ENCODE measurements at regions not wholly inside any gene's neighbourhood (a gene's known extent, or its start where the extent isn't known, plus 50 kb on each side); places are given as distances from the start of the nearest gene placed in this dataset.

DNA sequence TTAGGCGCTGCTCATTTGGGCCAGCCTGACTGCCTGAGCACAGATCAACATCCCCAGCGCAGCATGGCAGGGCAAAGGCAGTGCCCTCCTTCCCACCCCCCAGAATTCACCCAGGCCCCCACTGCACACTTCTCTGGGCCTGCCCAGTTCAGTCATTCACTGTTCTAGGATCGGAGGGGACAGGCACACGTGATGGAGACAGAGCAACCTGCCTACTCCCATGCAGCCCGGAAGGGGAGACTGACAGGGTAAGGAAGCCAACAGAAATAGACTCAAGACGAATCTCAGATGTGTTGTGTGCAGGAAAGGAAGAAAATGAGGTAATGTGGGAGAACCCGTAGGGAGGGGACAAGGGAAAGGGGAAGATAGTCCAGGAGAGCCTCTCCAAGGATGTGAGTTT lies 59.2 kb upstream of the LYRM9 start:
- TF ChIP-seq, protein P1, sequence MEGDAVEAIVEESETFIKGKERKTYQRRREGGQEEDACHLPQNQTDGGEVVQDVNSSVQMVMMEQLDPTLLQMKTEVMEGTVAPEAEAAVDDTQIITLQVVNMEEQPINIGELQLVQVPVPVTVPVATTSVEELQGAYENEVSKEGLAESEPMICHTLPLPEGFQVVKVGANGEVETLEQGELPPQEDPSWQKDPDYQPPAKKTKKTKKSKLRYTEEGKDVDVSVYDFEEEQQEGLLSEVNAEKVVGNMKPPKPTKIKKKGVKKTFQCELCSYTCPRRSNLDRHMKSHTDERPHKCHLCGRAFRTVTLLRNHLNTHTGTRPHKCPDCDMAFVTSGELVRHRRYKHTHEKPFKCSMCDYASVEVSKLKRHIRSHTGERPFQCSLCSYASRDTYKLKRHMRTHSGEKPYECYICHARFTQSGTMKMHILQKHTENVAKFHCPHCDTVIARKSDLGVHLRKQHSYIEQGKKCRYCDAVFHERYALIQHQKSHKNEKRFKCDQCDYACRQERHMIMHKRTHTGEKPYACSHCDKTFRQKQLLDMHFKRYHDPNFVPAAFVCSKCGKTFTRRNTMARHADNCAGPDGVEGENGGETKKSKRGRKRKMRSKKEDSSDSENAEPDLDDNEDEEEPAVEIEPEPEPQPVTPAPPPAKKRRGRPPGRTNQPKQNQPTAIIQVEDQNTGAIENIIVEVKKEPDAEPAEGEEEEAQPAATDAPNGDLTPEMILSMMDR (conservative IDR thresholded peaks at IDR 0.05 in 1 of 2, IDR thresholded peaks at IDR 0.05 in 1 of 2; ENCODE audit: low read depth in 1 of 2, low read length in 2 of 2): no peak
- no peak for TF ChIP-seq EZH2 (IDR thresholded peaks at IDR 0.05; ENCODE audit: low read length, missing control alignments)
